Endothelial cell (in vitro differentiated cells): ENCODE measurements at regions not wholly inside any gene's neighbourhood (a gene's known extent, or its start where the extent isn't known, plus 50 kb on each side); places are given as distances from the start of the nearest gene placed in this dataset.
"Not testable (repeated sequence)": the region's sequence is repeated elsewhere in the genome, so short reads cannot be mapped to it uniquely, and the experiment has no call there.

ENCODE experiments used
- DNase-seq: peaks from one replicate; pipeline ENCODE4 v3.0.0; 2021; ENCODE audit warnings: low spot score
- H3K27ac Mint-ChIP-seq: one replicate; pipeline ENCODE4 v1.8.0; 2021; ENCODE audit warnings: mixed read lengths, inconsistent platforms; ENCODE audit not compliant: unreplicated experiment
- H3K27me3 Mint-ChIP-seq: one replicate; pipeline ENCODE4 v1.8.0; 2021; ENCODE audit warnings: mild to moderate bottlenecking, moderate library complexity, mixed read lengths, inconsistent platforms; ENCODE audit not compliant: unreplicated experiment
- H3K36me3 Mint-ChIP-seq: one replicate; pipeline ENCODE4 v1.8.0; 2021; ENCODE audit warnings: mild to moderate bottlenecking, low read depth, mixed read lengths, inconsistent platforms; ENCODE audit not compliant: unreplicated experiment
- H3K4me1 Mint-ChIP-seq: one replicate; pipeline ENCODE4 v1.8.0; 2021; ENCODE audit warnings: mild to moderate bottlenecking, mixed read lengths, inconsistent platforms; ENCODE audit not compliant: unreplicated experiment
- H3K4me3 Mint-ChIP-seq: one replicate; pipeline ENCODE4 v1.8.0; 2021; ENCODE audit warnings: mild to moderate bottlenecking, mixed read lengths, inconsistent platforms; ENCODE audit not compliant: unreplicated experiment
- H3K9me3 Mint-ChIP-seq: one replicate; pipeline ENCODE4 v1.8.0; 2021; ENCODE audit warnings: mixed read lengths, inconsistent platforms; ENCODE audit not compliant: unreplicated experiment
- TF ChIP-seq, protein P1 (sequence below): fragments of 200-600 bp; sonication (generic); IDR thresholded peaks from one replicate; pipeline ENCODE4 v1.5.0; 2021; ENCODE audit warnings: antibody characterized with exemption; ENCODE audit not compliant: unreplicated experiment

DNA sequence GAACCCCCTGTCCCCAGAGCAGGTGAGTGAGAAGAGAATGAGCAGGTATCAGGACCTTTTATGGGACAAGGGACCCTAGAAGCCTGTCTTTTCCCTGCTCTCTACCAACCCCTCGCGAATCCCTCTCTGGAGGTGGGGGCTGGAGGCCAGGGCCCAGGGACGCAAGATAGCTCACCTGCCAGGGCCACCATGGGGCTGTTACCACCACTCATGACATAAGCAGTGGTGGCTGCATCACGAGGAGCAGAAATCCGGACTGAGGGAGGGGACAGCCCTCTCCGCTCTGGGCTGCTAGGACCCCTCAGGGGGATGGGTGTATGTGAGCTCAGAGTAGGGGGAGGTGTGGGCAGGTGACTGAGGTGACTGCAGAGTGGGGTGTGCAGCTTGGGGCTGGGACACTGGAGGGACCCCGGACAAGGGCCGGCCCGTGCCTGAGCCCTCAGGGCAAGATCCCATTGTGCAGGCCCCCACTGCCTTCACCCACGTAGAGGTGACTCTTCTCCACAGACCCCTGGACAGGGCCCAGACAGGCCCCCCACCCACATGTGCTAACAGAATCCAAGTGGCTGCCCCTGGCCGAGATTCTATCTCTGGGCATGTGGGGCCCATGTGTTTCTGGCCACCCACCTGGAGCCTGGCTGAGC, 190.6 kb downstream of the TBC1D2B start:
- no peak for DNase-seq
- Mint-ChIP-seq H3K27me3 (peaks cover 5% of the 10 kb centered on the region), H3K36me3 (no peaks in the 10 kb centered on the region), H3K4me3 (no peak overlapping the region), H3K4me1 (peaks cover 4% of the 10 kb centered on the region), H3K9me3 (no peaks in the 10 kb centered on the region), H3K27ac (no peak overlapping the region)
- TF ChIP-seq, protein P1, sequence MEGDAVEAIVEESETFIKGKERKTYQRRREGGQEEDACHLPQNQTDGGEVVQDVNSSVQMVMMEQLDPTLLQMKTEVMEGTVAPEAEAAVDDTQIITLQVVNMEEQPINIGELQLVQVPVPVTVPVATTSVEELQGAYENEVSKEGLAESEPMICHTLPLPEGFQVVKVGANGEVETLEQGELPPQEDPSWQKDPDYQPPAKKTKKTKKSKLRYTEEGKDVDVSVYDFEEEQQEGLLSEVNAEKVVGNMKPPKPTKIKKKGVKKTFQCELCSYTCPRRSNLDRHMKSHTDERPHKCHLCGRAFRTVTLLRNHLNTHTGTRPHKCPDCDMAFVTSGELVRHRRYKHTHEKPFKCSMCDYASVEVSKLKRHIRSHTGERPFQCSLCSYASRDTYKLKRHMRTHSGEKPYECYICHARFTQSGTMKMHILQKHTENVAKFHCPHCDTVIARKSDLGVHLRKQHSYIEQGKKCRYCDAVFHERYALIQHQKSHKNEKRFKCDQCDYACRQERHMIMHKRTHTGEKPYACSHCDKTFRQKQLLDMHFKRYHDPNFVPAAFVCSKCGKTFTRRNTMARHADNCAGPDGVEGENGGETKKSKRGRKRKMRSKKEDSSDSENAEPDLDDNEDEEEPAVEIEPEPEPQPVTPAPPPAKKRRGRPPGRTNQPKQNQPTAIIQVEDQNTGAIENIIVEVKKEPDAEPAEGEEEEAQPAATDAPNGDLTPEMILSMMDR: no peak

DNA sequence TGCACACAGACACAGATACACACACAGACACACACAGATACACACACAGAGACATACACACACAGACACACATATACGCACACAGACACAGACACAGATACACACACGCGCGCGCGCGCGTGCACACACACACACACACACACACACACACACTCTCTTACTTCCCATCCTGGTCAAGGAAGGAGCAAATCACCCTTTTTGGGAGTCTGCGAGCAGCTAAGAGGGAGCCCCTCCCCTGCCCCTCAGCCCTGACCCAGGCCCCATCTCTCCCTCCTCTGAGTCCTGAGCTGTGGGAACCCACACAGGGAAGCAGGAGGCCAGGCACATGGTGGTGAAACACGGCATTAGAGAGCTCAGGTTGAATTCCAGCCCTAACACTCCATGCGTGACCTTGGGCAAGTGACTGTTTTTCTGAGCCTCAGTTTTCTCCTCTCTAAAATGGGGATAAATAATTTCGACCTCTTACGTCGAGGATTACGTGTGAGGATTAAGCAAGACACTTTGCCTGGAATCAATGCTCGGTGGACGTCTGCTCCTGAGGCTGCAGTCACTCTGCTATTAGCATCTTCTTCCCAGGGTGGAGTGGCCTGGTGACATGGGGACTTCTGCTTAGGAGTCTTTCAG, 191.5 kb downstream of the TBC1D2B start:
- DNase-seq, H3K36me3 Mint-ChIP-seq, H3K27ac Mint-ChIP-seq, H3K4me1 Mint-ChIP-seq, H3K9me3 Mint-ChIP-seq, H3K4me3 Mint-ChIP-seq, H3K27me3 Mint-ChIP-seq: not testable (repeated sequence)

DNA sequence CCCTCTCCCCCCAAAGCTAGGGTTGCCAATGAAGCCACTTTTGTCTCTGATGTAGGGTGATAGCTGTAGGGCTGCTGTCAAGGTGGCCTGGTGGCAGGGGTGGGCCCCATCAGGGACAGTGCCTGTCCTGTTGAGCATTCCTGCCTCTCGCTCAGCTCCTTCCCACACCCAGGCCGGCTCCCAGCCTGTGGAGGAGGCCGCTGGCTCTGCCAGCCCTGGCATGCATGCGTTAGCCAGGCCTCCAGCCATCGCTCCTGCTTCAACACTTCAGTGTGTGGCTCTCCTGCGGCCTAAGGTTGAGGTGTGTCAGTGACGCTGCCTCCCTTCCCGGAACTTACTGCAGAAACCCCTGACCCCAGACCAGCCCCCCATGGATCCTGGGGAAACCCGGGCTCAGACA, 194.5 kb downstream of the TBC1D2B start:
- not testable (repeated sequence) for H3K9me3 Mint-ChIP-seq, H3K27ac Mint-ChIP-seq, H3K36me3 Mint-ChIP-seq, DNase-seq, H3K4me1 Mint-ChIP-seq, H3K27me3 Mint-ChIP-seq, H3K4me3 Mint-ChIP-seq

DNA sequence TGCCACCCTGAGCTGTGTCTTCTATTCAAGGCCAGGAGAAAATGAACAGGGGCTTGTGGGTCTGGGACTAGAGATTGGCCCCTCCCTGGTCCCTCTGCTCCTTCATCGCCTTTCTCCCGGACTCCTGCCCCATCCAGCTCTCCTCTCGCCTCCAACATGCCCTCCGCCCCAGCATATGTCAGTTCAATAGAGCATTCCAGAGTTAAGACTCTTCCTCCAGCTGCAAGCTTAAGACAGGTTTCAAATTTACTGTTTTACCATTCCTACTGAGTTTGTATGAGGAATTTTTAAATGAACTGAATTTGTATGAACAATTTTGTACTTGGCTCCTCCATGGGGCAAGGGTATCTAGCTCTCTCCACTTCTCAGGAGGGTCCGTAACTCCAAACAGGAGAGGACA, 195.6 kb downstream of the TBC1D2B start:
- Mint-ChIP-seq H3K27me3 (peaks cover 4% of the 10 kb centered on the region), H3K4me1 (peaks cover 4% of the 10 kb centered on the region), H3K4me3 (no peak overlapping the region), H3K27ac (no peak overlapping the region), H3K9me3 (no peaks in the 10 kb centered on the region), H3K36me3 (no peaks in the 10 kb centered on the region)
- DNase-seq: no peak
- TF ChIP-seq, protein P1: no peak

DNA sequence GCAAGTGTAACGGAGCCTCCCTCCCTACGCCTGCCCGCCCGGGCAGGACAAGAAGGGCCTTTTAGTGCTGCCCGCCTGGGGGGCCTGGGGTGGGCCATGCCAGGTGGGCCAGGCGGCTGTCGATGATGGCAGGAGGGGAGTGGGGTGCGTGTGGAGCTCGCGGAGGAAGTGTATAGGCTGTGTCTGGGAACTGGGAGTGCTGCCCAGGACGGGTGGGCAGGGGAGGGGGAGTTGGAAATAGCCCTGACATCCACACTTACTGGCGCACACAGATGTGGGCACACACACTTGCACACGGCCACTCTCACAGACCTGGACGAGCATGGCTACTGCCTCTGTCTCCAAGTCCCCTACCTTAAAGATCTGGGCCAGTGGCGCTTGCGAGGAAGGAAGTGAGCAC, 196.0 kb downstream of the TBC1D2B start:
- H3K4me1 Mint-ChIP-seq, H3K27ac Mint-ChIP-seq, DNase-seq, H3K9me3 Mint-ChIP-seq, H3K36me3 Mint-ChIP-seq, H3K4me3 Mint-ChIP-seq, H3K27me3 Mint-ChIP-seq: not testable (repeated sequence)

DNA sequence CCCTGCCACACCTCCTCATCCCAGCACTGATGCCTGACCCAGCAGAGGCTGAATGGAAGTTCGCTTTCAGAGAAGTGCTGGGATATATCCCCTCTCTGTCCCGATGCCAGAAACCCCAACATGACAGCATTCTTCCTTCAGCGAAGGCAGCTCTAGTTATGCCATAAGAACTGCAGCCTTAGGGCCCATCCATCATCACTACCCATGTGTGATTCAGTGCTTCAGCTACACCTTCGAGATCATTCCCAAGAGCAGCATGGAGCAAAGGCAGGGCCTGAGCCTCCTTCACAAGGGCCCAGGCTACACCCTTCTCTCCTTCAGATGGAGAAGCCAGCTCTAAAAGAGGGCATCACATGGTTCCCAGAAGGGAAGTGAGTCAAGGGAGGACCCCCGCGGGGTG, 198.0 kb downstream of the TBC1D2B start:
- not testable (repeated sequence) for H3K27ac Mint-ChIP-seq, H3K36me3 Mint-ChIP-seq, H3K4me3 Mint-ChIP-seq, DNase-seq, H3K4me1 Mint-ChIP-seq, H3K27me3 Mint-ChIP-seq, H3K9me3 Mint-ChIP-seq

DNA sequence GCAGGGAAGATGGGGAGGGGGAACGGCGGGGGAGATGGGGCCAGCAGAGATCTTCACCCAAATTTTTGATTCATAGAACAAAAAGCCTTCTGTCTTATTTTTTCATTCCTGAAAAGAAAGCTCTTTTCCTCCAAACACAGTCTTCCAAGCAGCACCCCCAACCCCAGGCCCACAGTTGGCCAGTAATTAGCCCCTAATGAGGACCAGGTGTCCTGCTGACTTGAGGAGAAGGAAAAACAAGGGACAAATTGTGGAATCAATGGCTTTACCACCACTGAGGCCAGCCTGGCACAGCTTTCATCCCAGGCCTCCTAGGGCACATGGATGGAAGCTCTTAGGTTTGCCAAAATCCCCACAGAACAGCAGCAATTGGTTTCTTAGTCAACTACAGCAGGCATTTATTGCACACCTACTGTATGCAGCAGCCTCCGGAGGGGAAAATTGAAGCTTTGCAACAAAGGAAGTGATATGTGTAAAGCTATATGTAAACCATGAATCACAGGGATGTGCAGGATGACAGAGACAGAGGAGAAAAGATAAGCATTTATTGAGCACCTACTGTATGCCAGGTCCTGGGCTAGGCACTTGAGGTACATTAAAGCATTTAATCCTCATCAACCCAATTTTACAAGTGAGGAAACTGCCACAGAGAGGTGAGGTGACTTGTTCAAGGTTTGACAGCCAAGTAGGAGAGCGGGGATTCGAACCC, 199.5 kb downstream of the TBC1D2B start:
- TF ChIP-seq, protein P1: no peak
- DNase-seq: no peak
- H3K9me3 Mint-ChIP-seq: no peaks in the 10 kb centered on the region
- H3K27ac Mint-ChIP-seq: no peak overlapping the region
- H3K27me3 Mint-ChIP-seq: peaks cover 3% of the 10 kb centered on the region
- H3K4me3 Mint-ChIP-seq: no peak overlapping the region
- H3K36me3 Mint-ChIP-seq: no peaks in the 10 kb centered on the region
- H3K4me1 Mint-ChIP-seq: peaks cover 4% of the 10 kb centered on the region

DNA sequence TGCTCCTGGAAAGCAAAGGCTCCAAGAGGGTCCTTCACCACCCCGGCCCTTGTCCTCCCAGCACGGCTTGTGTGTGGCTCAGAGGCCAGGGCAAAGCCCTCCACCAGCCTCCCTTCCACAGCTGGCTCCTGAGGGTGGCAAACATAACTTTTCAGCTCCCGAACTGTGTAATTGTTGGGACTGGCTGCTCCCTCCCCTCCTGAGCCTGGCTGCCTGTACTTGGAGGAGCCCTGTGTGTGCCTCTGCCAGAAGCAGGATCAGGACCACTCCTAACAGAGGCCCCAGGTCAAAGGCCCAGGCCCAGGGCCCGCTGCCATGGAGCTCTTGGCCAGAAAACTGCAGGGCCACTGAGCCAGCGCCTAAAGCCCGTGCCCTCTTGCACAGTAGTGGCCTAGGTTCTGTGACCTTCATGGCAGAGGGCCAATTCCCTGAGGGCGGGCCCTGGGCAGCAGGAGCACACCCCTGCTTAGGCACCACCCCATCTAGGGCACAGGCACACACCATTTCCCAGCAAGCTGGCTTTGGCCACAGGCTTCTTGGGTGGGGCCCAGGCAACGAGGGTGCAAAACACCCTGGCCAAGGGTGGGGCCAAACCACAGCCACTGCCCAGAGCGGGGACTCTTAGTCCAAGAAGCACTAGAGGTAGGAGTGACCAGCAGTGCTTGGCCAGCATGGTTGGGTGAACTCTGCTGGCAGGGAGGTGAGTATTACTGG, 201.2 kb downstream of the TBC1D2B start:
- not testable (repeated sequence) for H3K27ac Mint-ChIP-seq, H3K4me1 Mint-ChIP-seq, H3K36me3 Mint-ChIP-seq, H3K4me3 Mint-ChIP-seq, H3K9me3 Mint-ChIP-seq, H3K27me3 Mint-ChIP-seq, DNase-seq
